ENCODE measurements at regions not wholly inside any gene's neighbourhood (a gene's known extent, or its start where the extent isn't known, plus 50 kb on each side); places are given as distances from the start of the nearest gene placed in this dataset.
"Not testable (repeated sequence)": the region's sequence is repeated elsewhere in the genome, so short reads cannot be mapped to it uniquely, and the experiment has no call there.

- FAIRE-seq, result no peak
- TF ChIP-seq POLR2A (IDR thresholded peaks at IDR 0.05; ENCODE audit: low read depth, low read length), result no peak
- no peak for TF ChIP-seq POLR2AphosphoS5 (IDR thresholded peaks at IDR 0.05; ENCODE audit: low read depth, low read length)
- TF ChIP-seq TAF1 (IDR thresholded peaks at IDR 0.05; ENCODE audit: borderline replicate concordance, low read depth, low read length), result no peak
Observed at GRCh38 chr3:15905041-15905440, 107.3 kb upstream of the ANKRD28 start.

GRCh38 chr3:15907403-15907802 is 109.6 kb upstream of the ANKRD28 start:
- FAIRE-seq; DNase-seq (ENCODE audit: insufficient read length): not testable (repeated sequence)

More at GRCh38 chr3:15905041-15905440, 107.3 kb upstream of the ANKRD28 start:
- no peak for DNase-seq (ENCODE audit: insufficient read length)

GRCh38 chr3:15918988-15919387 is 121.2 kb upstream of the ANKRD28 start:
- FAIRE-seq, result no peak
- TF ChIP-seq POLR2A (IDR thresholded peaks at IDR 0.05; ENCODE audit: low read depth, low read length) (no peak), TAF1 (IDR thresholded peaks at IDR 0.05; ENCODE audit: borderline replicate concordance, low read depth, low read length) (no peak), POLR2AphosphoS5 (IDR thresholded peaks at IDR 0.05; ENCODE audit: low read depth, low read length) (no peak)
- no peak for DNase-seq (ENCODE audit: insufficient read length)

- FAIRE-seq, result no peak
- DNase-seq (ENCODE audit: insufficient read length), result no peak
Observed at GRCh38 chr3:15919971-15920370, 122.2 kb upstream of the ANKRD28 start.

GRCh38 chr3:15923640-15924405 is 126.0 kb upstream of the ANKRD28 start:
- TF ChIP-seq TAF1 (IDR thresholded peaks at IDR 0.05; ENCODE audit: borderline replicate concordance, low read depth, low read length) (no peak), POLR2A (IDR thresholded peaks at IDR 0.05; ENCODE audit: low read depth, low read length) (no peak), POLR2AphosphoS5 (IDR thresholded peaks at IDR 0.05; ENCODE audit: low read depth, low read length) (no peak)
- DNase-seq (ENCODE audit: insufficient read length) (no peak), FAIRE-seq (no peak)

More at GRCh38 chr3:15919971-15920370, 122.2 kb upstream of the ANKRD28 start:
- TF ChIP-seq TAF1 (IDR thresholded peaks at IDR 0.05; ENCODE audit: borderline replicate concordance, low read depth, low read length) (no peak), POLR2A (IDR thresholded peaks at IDR 0.05; ENCODE audit: low read depth, low read length) (no peak), POLR2AphosphoS5 (IDR thresholded peaks at IDR 0.05; ENCODE audit: low read depth, low read length) (no peak)

- no peak for FAIRE-seq
- DNase-seq (ENCODE audit: insufficient read length), result no peak
- TF ChIP-seq TAF1 (IDR thresholded peaks at IDR 0.05; ENCODE audit: borderline replicate concordance, low read depth, low read length), result no peak
- no peak for TF ChIP-seq POLR2A (IDR thresholded peaks at IDR 0.05; ENCODE audit: low read depth, low read length)
- no peak for TF ChIP-seq POLR2AphosphoS5 (IDR thresholded peaks at IDR 0.05; ENCODE audit: low read depth, low read length)
Observed at GRCh38 chr3:15924914-15925313, 127.1 kb upstream of the ANKRD28 start.

GRCh38 chr3:15926871-15927270 is 129.1 kb upstream of the ANKRD28 start:
- no peak for FAIRE-seq
- TF ChIP-seq TAF1 (IDR thresholded peaks at IDR 0.05; ENCODE audit: borderline replicate concordance, low read depth, low read length), result no peak
- no peak for TF ChIP-seq POLR2AphosphoS5 (IDR thresholded peaks at IDR 0.05; ENCODE audit: low read depth, low read length)
- no peak for TF ChIP-seq POLR2A (IDR thresholded peaks at IDR 0.05; ENCODE audit: low read depth, low read length)
- no peak for DNase-seq (ENCODE audit: insufficient read length)

- FAIRE-seq (no peak), DNase-seq (ENCODE audit: insufficient read length) (no peak)
- no peak for TF ChIP-seq POLR2A (IDR thresholded peaks at IDR 0.05; ENCODE audit: low read depth, low read length)
- no peak for TF ChIP-seq TAF1 (IDR thresholded peaks at IDR 0.05; ENCODE audit: borderline replicate concordance, low read depth, low read length)
- no peak for TF ChIP-seq POLR2AphosphoS5 (IDR thresholded peaks at IDR 0.05; ENCODE audit: low read depth, low read length)
Observed at GRCh38 chr3:15927969-15928368, 130.2 kb upstream of the ANKRD28 start.

- FAIRE-seq, result no peak
Observed at GRCh38 chr3:15929944-15930571, 132.3 kb upstream of the ANKRD28 start.

GRCh38 chr3:15932348-15933300 is 134.8 kb upstream of the ANKRD28 start:
- FAIRE-seq, result no peak
- TF ChIP-seq POLR2AphosphoS5 (IDR thresholded peaks at IDR 0.05; ENCODE audit: low read depth, low read length) (no peak), POLR2A (IDR thresholded peaks at IDR 0.05; ENCODE audit: low read depth, low read length) (no peak), TAF1 (IDR thresholded peaks at IDR 0.05; ENCODE audit: borderline replicate concordance, low read depth, low read length) (no peak)
- no peak for DNase-seq (ENCODE audit: insufficient read length)

More at GRCh38 chr3:15929944-15930571, 132.3 kb upstream of the ANKRD28 start:
- DNase-seq (ENCODE audit: insufficient read length), result no peak
- TF ChIP-seq POLR2AphosphoS5 (IDR thresholded peaks at IDR 0.05; ENCODE audit: low read depth, low read length) (no peak), POLR2A (IDR thresholded peaks at IDR 0.05; ENCODE audit: low read depth, low read length) (no peak), TAF1 (IDR thresholded peaks at IDR 0.05; ENCODE audit: borderline replicate concordance, low read depth, low read length) (no peak)

GRCh38 chr3:15933439-15934139 is 135.8 kb upstream of the ANKRD28 start:
- DNase-seq (ENCODE audit: insufficient read length) (no peak), FAIRE-seq (no peak)
- TF ChIP-seq POLR2AphosphoS5 (IDR thresholded peaks at IDR 0.05; ENCODE audit: low read depth, low read length), result no peak
- no peak for TF ChIP-seq POLR2A (IDR thresholded peaks at IDR 0.05; ENCODE audit: low read depth, low read length)
- TF ChIP-seq TAF1 (IDR thresholded peaks at IDR 0.05; ENCODE audit: borderline replicate concordance, low read depth, low read length), result no peak
